GM10248 (cell line): ENCODE measurements at regions not wholly inside any gene's neighbourhood (a gene's known extent, or its start where the extent isn't known, plus 50 kb on each side); places are given as distances from the start of the nearest gene placed in this dataset.

Experiments
- CTCF ChIA-PET: fragments of 300-600 bp; sonication (Branson Sonifier 250); formaldehyde crosslinking; extraction: SDS; loops from one replicate; lab custom pipeline; 2021; ENCODE audit warnings: antibody characterized with exemption; lab: Yijun Ruan, JAX
- POLR2A ChIA-PET: fragments of 350-650 bp; sonication (Branson Sonifier 250); formaldehyde crosslinking; extraction: SDS; loops from one replicate; lab custom pipeline; 2020; ENCODE audit warnings: antibody characterized with exemption; lab: Yijun Ruan, JAX
- DNase-seq: peaks from one replicate; pipeline ENCODE4 v3.0.0; 2012; ENCODE audit errors: extremely low spot score
- TF ChIP-seq, protein P1 (sequence below): IDR thresholded peaks from 2 replicates; pipeline ENCODE4 v1.5.1; 2012; ENCODE audit warnings: mild to moderate bottlenecking, low read depth; ENCODE audit errors: extremely low read depth, missing control alignments, control extremely low read depth

DNA sequence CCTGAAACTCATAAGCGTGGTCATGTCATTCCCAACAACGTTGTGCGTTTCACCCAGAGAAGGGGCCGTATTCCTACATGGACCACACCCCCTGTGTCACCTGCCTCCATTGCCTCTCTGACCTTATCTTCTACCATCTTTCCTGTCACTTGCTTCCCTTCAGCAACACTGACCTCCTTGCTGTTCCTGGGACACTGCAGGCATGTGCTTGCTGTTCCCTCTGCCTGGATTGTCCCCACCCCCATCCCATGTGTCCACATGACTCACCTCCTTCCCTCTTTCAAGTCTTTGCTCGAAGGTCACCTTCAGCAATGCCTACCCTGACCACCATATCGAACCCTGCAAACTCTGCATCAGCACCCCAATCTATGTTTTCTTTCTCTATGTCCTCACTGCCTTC, 133.2 kb upstream of the ZNF618 start:
- ChIA-PET POLR2A (no interaction called here), CTCF (no interaction called here)
- TF ChIP-seq, protein P1, sequence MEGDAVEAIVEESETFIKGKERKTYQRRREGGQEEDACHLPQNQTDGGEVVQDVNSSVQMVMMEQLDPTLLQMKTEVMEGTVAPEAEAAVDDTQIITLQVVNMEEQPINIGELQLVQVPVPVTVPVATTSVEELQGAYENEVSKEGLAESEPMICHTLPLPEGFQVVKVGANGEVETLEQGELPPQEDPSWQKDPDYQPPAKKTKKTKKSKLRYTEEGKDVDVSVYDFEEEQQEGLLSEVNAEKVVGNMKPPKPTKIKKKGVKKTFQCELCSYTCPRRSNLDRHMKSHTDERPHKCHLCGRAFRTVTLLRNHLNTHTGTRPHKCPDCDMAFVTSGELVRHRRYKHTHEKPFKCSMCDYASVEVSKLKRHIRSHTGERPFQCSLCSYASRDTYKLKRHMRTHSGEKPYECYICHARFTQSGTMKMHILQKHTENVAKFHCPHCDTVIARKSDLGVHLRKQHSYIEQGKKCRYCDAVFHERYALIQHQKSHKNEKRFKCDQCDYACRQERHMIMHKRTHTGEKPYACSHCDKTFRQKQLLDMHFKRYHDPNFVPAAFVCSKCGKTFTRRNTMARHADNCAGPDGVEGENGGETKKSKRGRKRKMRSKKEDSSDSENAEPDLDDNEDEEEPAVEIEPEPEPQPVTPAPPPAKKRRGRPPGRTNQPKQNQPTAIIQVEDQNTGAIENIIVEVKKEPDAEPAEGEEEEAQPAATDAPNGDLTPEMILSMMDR, result no peak
- no peak for DNase-seq

DNA sequence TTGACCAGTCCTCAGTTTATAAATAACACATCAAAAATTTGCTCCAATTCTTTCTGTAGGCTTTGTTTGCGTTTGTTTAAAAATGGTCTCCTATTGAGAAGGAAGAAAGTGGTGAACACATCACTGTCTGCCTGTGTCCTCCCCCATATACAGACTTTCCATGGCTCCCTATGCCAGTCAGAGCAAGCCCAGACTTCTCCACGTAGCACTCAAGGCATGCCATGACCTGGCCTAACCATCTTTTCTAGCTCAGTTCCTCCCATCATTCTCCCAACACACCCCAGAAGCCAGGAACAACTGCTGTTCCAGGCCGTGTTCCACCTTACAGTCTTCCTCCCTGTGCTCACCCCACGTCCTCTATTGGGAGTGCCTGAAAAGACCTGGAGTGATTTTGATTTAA, 129.6 kb upstream of the ZNF618 start:
- TF ChIP-seq, protein P1, result no peak
- DNase-seq, result no peak
- POLR2A ChIA-PET, result no interaction called here
- CTCF ChIA-PET, result interaction anchor here (2.2 kb wide), 1 partner anchor 9 kb away, joined by 5 read pairs; no protein-coding TSS in a partner anchor

DNA sequence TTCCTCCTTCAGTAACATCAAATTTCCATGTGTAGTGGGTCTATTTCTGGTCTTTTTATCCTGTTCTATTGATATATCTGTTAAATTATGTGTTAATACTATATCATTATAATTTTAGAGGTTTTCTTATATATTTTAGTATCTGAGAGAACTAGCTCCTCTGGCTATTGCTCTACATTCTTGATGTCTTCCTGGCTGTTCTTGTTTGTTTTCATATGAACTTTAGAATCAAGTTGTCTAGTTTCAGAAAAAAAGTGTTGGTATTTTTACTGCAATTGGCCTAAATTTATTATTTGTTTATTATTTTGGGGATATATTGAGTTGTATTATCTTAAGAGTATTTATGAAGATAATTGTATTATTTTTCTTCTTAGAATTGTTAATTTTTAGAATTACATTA, 128.0 kb upstream of the ZNF618 start:
- ChIA-PET POLR2A (no interaction called here), CTCF (no interaction called here)
- no peak for DNase-seq
- TF ChIP-seq, protein P1, result no peak

DNA sequence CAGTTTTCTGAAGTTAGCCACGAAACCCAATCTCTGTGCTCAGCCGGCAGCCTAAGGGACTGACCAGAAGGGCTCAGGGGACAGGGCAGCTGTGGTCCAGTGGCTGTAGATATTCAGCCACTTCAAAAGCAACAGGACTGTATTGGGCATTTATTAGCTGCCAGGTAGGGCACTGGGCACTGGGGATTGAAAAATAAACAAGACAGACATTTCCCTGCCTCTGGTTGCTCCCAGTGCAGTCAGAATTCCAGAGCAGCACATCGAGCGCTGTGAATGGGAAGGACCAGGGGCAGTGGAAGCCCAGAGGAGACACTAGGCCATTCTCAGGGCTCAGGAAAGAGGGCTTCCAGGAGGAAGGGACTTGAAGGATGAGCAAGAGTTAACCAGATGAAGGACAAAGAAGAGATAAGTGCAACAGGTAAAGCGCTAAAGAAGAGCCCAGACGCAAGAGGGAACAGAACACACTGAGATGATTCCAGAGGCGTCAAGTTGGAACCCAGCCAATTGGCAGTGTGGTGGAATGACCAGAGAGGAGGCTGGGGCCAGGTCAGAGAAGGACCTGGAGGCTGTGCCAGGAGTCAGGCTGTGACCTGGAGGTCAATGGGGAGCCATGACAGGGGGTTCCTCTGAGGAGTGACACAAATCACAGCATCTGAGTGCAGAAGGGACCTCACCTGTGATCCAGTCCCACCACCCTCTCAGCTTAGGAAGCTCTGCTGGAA, 122.5 kb upstream of the ZNF618 start:
- CTCF ChIA-PET, result no interaction called here
- POLR2A ChIA-PET, result no interaction called here

DNA sequence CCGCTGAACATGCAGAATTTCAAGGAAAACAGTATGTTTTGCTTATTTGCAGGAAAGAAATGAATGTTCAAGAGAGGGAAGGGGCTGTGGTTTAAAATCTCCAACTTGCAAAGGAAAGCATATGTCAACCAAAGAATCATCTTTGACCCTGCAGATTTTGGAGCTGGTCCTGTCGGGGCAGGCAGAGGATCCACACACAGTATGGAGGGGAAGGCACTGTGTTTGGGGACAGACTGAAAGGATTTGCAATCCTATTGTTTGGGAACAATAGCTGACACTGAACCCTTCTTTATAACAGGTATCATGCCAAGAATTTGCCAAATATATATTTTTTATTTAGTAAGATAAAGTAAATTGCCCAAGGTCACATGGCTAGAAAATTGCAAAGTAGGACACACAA, 121.4 kb upstream of the ZNF618 start:
- POLR2A ChIA-PET, result no interaction called here
- CTCF ChIA-PET, result no interaction called here
- DNase-seq, result no peak
- TF ChIP-seq, protein P1, result no peak

More for the DNA sequence above, 122.5 kb upstream of the ZNF618 start:
- no peak for DNase-seq
- TF ChIP-seq, protein P1, result no peak

DNA sequence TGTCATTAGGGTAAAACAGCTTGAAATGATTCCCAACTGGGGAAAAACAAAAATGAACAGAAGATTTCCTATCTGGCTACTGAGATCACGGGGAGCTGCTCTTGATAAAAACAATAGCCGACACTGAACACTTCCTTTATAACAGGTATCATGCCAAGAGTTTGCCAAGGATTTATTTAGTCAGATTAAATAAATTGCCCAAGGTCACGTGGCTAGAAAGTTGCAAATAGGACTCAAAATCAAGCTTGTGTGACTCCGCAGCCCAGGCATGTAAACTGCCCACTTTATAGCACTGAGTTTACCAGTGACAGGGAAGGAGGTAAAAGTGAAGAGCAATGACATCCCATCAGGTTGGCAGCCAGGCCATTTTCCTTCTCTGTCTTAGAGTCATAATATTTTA, 120.7 kb upstream of the ZNF618 start:
- no peak for DNase-seq
- CTCF ChIA-PET, result no interaction called here
- TF ChIP-seq, protein P1, result no peak
- POLR2A ChIA-PET, result no interaction called here
